GM18519 (cell line): ENCODE measurements at regions not wholly inside any gene's neighbourhood (a gene's known extent, or its start where the extent isn't known, plus 50 kb on each side); places are given as distances from the start of the nearest gene placed in this dataset.
"Not testable (repeated sequence)": the region's sequence is repeated elsewhere in the genome, so short reads cannot be mapped to it uniquely, and the experiment has no call there.

ENCODE experiments used
- ATAC-seq: cut with Tn5 transposase; IDR thresholded peaks from one replicate; pipeline ENCODE4 v1.9.1; 2021; ENCODE audit warnings: mild to moderate bottlenecking, moderate library complexity; ENCODE audit not compliant: unreplicated experiment, low FRiP score

GRCh38 chr5:63732880-63733279, 229.4 kb downstream of the HTR1A start:
- not testable (repeated sequence) for ATAC-seq

- no peak for ATAC-seq
These were observed 234.7 kb downstream of the HTR1A start for GRCh38 chr5:63727583-63727982.

- ATAC-seq: peak; percentile 67
These were observed 235.7 kb downstream of the HTR1A start for GRCh38 chr5:63726496-63726895.

- ATAC-seq: no peak
These were observed 243.1 kb downstream of the HTR1A start for GRCh38 chr5:63719147-63719546.

- no peak for ATAC-seq
These were observed 262.0 kb downstream of the HTR1A start for GRCh38 chr5:63700241-63700640.

GRCh38 chr5:63697811-63698210, 264.4 kb downstream of the HTR1A start:
- no peak for ATAC-seq

- ATAC-seq: no peak
These were observed 271.7 kb downstream of the HTR1A start for GRCh38 chr5:63690546-63690945.

GRCh38 chr5:63687854-63688516, 274.3 kb downstream of the HTR1A start:
- no peak for ATAC-seq

GRCh38 chr5:63686938-63687337, 275.3 kb downstream of the HTR1A start:
- ATAC-seq: no peak

GRCh38 chr5:63686181-63686580, 276.1 kb downstream of the HTR1A start:
- ATAC-seq: no peak

GRCh38 chr5:63685454-63685853, 276.8 kb downstream of the HTR1A start:
- ATAC-seq: no peak

GRCh38 chr5:63674881-63675280, 287.4 kb downstream of the HTR1A start:
- no peak for ATAC-seq

GRCh38 chr5:63655043-63655442, 307.2 kb downstream of the HTR1A start:
- ATAC-seq: no peak

- ATAC-seq: no peak
These were observed 311.7 kb downstream of the HTR1A start for GRCh38 chr5:63650581-63650980.

- no peak for ATAC-seq
These were observed 313.9 kb downstream of the HTR1A start for GRCh38 chr5:63648376-63648775.

- no peak for ATAC-seq
These were observed 332.2 kb downstream of the HTR1A start for GRCh38 chr5:63629951-63630630.

GRCh38 chr5:63613442-63613841, 348.8 kb downstream of the HTR1A start:
- no peak for ATAC-seq

- ATAC-seq: no peak
These were observed 358.2 kb downstream of the HTR1A start for GRCh38 chr5:63603996-63604395.

GRCh38 chr5:63602971-63603370, 359.3 kb downstream of the HTR1A start:
- ATAC-seq: no peak

- no peak for ATAC-seq
These were observed 366.0 kb downstream of the HTR1A start for GRCh38 chr5:63596254-63596653.

- peak; percentile 54 for ATAC-seq
These were observed 388.9 kb downstream of the HTR1A start for GRCh38 chr5:63573380-63573779.

GRCh38 chr5:63572740-63573139, 389.5 kb downstream of the HTR1A start:
- ATAC-seq: no peak
